H9 (cell line): ENCODE measurements at regions not wholly inside any gene's neighbourhood (a gene's known extent, or its start where the extent isn't known, plus 50 kb on each side); places are given as distances from the start of the nearest gene placed in this dataset.
A peak's percentile ranks its signal among the peaks of the same experiment; 100 is the strongest.

Experiments used
- DNase-seq: peaks from one replicate; pipeline ENCODE4 v3.0.0-alpha.2; 2017
- H2AFZ ChIP-seq: one replicate; pipeline ENCODE4 v1.6.1; 2013; ENCODE audit warnings: mild to moderate bottlenecking, low read length, control low read depth, moderate library complexity
- H2AK5ac ChIP-seq: 2 replicates; pipeline ENCODE4 v1.6.1; 2013; ENCODE audit warnings: low read length, control low read depth, mixed read lengths; ENCODE audit not compliant: insufficient read length
- H2BK120ac ChIP-seq: one replicate; pipeline ENCODE4 v1.6.1; 2013; ENCODE audit warnings: low read depth, mild to moderate bottlenecking, low read length, control low read depth, inconsistent platforms; ENCODE audit not compliant: poor library complexity, severe bottlenecking
- H2BK12ac ChIP-seq: 2 replicates; pipeline ENCODE4 v1.6.1; 2013; ENCODE audit warnings: low read length, control low read depth, mixed read lengths, low read depth; ENCODE audit not compliant: insufficient read length
- H2BK15ac ChIP-seq: 2 replicates; pipeline ENCODE4 v1.6.1; 2013; ENCODE audit warnings: low read depth, low read length, control low read depth
- H2BK20ac ChIP-seq: one replicate; pipeline ENCODE4 v1.6.1; 2013; ENCODE audit warnings: low read depth, mild to moderate bottlenecking, low read length, control low read depth, inconsistent platforms; ENCODE audit not compliant: poor library complexity, severe bottlenecking
- H2BK5ac ChIP-seq: 2 replicates; pipeline ENCODE4 v1.6.1; 2013; ENCODE audit warnings: low read length, control low read depth, mixed read lengths; ENCODE audit not compliant: insufficient read length
- H3K14ac ChIP-seq: 2 replicates; pipeline ENCODE4 v1.6.1; 2013; ENCODE audit warnings: low read length, control low read depth; ENCODE audit not compliant: insufficient read depth
- H3K18ac ChIP-seq: 2 replicates; pipeline ENCODE4 v1.6.1; 2013; ENCODE audit warnings: low read depth, mild to moderate bottlenecking, mixed read lengths, low read length, control low read depth; ENCODE audit not compliant: insufficient read length
- H3K23ac ChIP-seq: 2 replicates; pipeline ENCODE4 v1.6.1; 2013; ENCODE audit warnings: low read length, control low read depth, mixed read lengths, low read depth; ENCODE audit not compliant: insufficient read length
- H3K23me2 ChIP-seq: 2 replicates; pipeline ENCODE4 v1.6.1; 2013; ENCODE audit warnings: low read depth, mild to moderate bottlenecking, mixed read lengths, low read length, control low read depth; ENCODE audit not compliant: insufficient read length, poor library complexity, severe bottlenecking
- H3K27ac ChIP-seq: 2 replicates; pipeline ENCODE4 v1.5.1; 2013; ENCODE audit warnings: low read length, control low read depth, mixed read lengths, low read depth; ENCODE audit not compliant: insufficient read length
- H3K27me3 ChIP-seq: 2 replicates; pipeline ENCODE4 v1.6.1; 2013; ENCODE audit warnings: low read length, control low read depth, inconsistent platforms; ENCODE audit not compliant: insufficient read depth
- H3K4ac ChIP-seq: 2 replicates; pipeline ENCODE4 v1.6.1; 2013; ENCODE audit warnings: low read depth, mild to moderate bottlenecking, control low read depth, inconsistent platforms, low read length, moderate library complexity
- H3K4me1 ChIP-seq: 2 replicates; pipeline ENCODE4 v1.6.1; 2013; ENCODE audit warnings: low read length, control low read depth, inconsistent platforms; ENCODE audit not compliant: insufficient read depth
- H3K4me2 ChIP-seq: 2 replicates; pipeline ENCODE4 v1.6.1; 2013; ENCODE audit warnings: low read length, control low read depth, mixed read lengths; ENCODE audit not compliant: insufficient read length, insufficient read depth
- H3K56ac ChIP-seq: 2 replicates; pipeline ENCODE4 v1.6.1; 2013; ENCODE audit warnings: low read depth, mild to moderate bottlenecking, mixed read lengths, low read length, control low read depth; ENCODE audit not compliant: insufficient read length
- H3K79me1 ChIP-seq: 2 replicates; pipeline ENCODE4 v1.6.1; 2013; ENCODE audit warnings: low read depth, mild to moderate bottlenecking, moderate library complexity, low read length, control low read depth, inconsistent platforms; ENCODE audit not compliant: insufficient read depth, poor library complexity, severe bottlenecking
- H3K79me2 ChIP-seq: 2 replicates; pipeline ENCODE4 v1.6.1; 2013; ENCODE audit warnings: low read length, control low read depth, inconsistent platforms; ENCODE audit not compliant: insufficient read depth
- H3K9ac ChIP-seq: 2 replicates; pipeline ENCODE4 v1.6.1; 2013; ENCODE audit warnings: low read length, control low read depth, mixed read lengths; ENCODE audit not compliant: insufficient read length; ENCODE audit errors: extremely low read depth
- H3K9me3 ChIP-seq: one replicate; pipeline ENCODE4 v1.6.1; 2013; ENCODE audit warnings: low read depth, low read length, inconsistent platforms; ENCODE audit not compliant: control insufficient read depth
- H3T11ph ChIP-seq: one replicate; pipeline ENCODE4 v1.6.1; 2013; ENCODE audit warnings: mild to moderate bottlenecking, low read length, control low read depth, inconsistent platforms
- H4K20me1 ChIP-seq: one replicate; pipeline ENCODE4 v1.6.1; 2013; ENCODE audit not compliant: control insufficient read depth, insufficient read length, insufficient read depth
- H4K5ac ChIP-seq: 2 replicates; pipeline ENCODE4 v1.6.1; 2013; ENCODE audit warnings: low read depth, mild to moderate bottlenecking, mixed read lengths, low read length, control low read depth; ENCODE audit not compliant: insufficient read length
- H4K8ac ChIP-seq: replicated peaks from 2 replicates; pipeline ENCODE4 v1.6.1; 2013; ENCODE audit warnings: low read length, control low read depth, mixed read lengths, low read depth; ENCODE audit not compliant: insufficient read length
- H4K91ac ChIP-seq: 2 replicates; pipeline ENCODE4 v1.6.1; 2013; ENCODE audit warnings: low read depth, mild to moderate bottlenecking, moderate library complexity, mixed read lengths, low read length, control low read depth; ENCODE audit not compliant: insufficient read length
- H3K27ac Mint-ChIP-seq, 3 experiments: 2 replicates in 2 of 3; 3 replicates in 1 of 3; pipeline ENCODE4 v1.8.0; 2020 to 2021; ENCODE audit warnings: mixed read lengths in 3 of 3, mild to moderate bottlenecking in 1 of 3, moderate library complexity in 1 of 3
- H3K27me3 Mint-ChIP-seq: 2 replicates; pipeline ENCODE4 v1.8.0; 2021; ENCODE audit warnings: low read depth, mild to moderate bottlenecking, moderate library complexity, mixed read lengths
- H3K36me3 Mint-ChIP-seq, 3 experiments: 2 replicates in 2 of 3; 3 replicates in 1 of 3; pipeline ENCODE4 v1.8.0; 2020 to 2021; ENCODE audit warnings: low read depth in 3 of 3, mixed read lengths in 3 of 3; ENCODE audit not compliant: insufficient read depth in 1 of 3
- H3K4me1 Mint-ChIP-seq, 2 experiments: 2 replicates each; pipeline ENCODE4 v1.8.0; 2020; ENCODE audit warnings: mixed read lengths in 2 of 2
- H3K4me3 Mint-ChIP-seq, 2 experiments: 2 replicates in 1 of 2; 3 replicates in 1 of 2; pipeline ENCODE4 v1.8.0; 2020 to 2021; ENCODE audit warnings: mild to moderate bottlenecking in 2 of 2, mixed read lengths in 2 of 2, moderate library complexity in 1 of 2
- H3K9me3 Mint-ChIP-seq, 2 experiments: 2 replicates in 1 of 2; 3 replicates in 1 of 2; pipeline ENCODE4 v1.8.0; 2020; ENCODE audit warnings: mild to moderate bottlenecking in 2 of 2, mixed read lengths in 2 of 2, moderate library complexity in 1 of 2
- WGBS: extraction: QIAGEN DNeasy Blood & Tissue Kit; methylation state at CpG from one replicate; pipeline ENCODE4 v1.1.7; 2013; ENCODE audit warnings: missing lambda C conversion rate, low lambda C conversion rate, mixed read lengths; ENCODE audit not compliant: insufficient read length; ENCODE audit errors: extremely low coverage; 5-methylcytosine and 5-hydroxymethylcytosine counted together
- TF ChIP-seq, protein P1 (sequence below): fragments of 200-600 bp; sonication (generic); conservative IDR thresholded peaks from 3 replicates; pipeline ENCODE4 v1.8.0; 2021; ENCODE audit warnings: antibody characterized with exemption, mild to moderate bottlenecking

DNA sequence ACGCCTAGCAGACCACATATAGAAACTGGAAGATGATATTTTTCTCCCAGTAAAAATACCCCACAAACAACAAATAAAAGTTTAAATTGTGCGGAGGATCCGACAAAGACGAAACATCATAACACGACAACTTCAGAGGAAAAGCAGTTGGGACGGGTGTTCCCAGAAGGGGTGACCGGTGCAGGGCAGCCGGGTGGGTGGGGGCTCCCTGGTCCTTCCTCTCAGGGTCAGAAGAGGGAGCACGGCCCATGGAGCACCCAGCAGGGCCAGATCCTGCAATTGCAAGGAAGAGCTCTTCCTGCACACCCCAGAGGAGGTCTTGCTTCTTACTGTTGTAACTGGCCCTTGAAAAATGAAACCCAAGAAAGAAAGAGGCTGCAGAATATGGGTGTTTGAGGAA is 608.5 kb upstream of the MKI67 start:
- Histone ChIP-seq H3K56ac (no peak overlapping the region), H3K4ac (no peak overlapping the region), H2BK12ac (no peak overlapping the region), H3K23me2 (no peaks in the 10 kb centered on the region), H3K4me2 (no peak overlapping the region), H3K18ac (no peak overlapping the region), H4K8ac (no peak overlapping the region), H2BK15ac (no peak overlapping the region), H3K9ac (no peak overlapping the region), H4K91ac (no peak overlapping the region), H3K79me1 (no peaks in the 10 kb centered on the region), H4K20me1 (no peaks in the 10 kb centered on the region), H3K9me3 (no peaks in the 10 kb centered on the region), H3K27ac (no peak overlapping the region), H3K23ac (no peak overlapping the region), H4K5ac (no peak overlapping the region), H3K27me3 (no peaks in the 10 kb centered on the region), H3K79me2 (no peaks in the 10 kb centered on the region), H2BK120ac (no peak overlapping the region), H3K14ac (no peak overlapping the region), H2AFZ (no peak overlapping the region), H3K4me1 (no peaks in the 10 kb centered on the region), H2AK5ac (no peak overlapping the region), H3T11ph (no peak overlapping the region), H2BK5ac (no peak overlapping the region), H2BK20ac (no peak overlapping the region)
- no peak for DNase-seq
- H3K27me3 Mint-ChIP-seq, result no peaks in the 10 kb centered on the region
- WGBS, result no CpG with 5 or more reads among the region's 9 CpGs
- H3K27ac Mint-ChIP-seq, result peak overlapping the region in 1 of 3 experiments; percentile 7; a peak in 1 of 7 replicates
- no peaks in the 10 kb centered on the region for H3K9me3 Mint-ChIP-seq
- H3K4me1 Mint-ChIP-seq, result peaks cover 8% of the 10 kb centered on the region in 2 experiments
- no peaks in the 10 kb centered on the region for H3K36me3 Mint-ChIP-seq
- H3K4me3 Mint-ChIP-seq, result no peak overlapping the region
- TF ChIP-seq, protein P1, sequence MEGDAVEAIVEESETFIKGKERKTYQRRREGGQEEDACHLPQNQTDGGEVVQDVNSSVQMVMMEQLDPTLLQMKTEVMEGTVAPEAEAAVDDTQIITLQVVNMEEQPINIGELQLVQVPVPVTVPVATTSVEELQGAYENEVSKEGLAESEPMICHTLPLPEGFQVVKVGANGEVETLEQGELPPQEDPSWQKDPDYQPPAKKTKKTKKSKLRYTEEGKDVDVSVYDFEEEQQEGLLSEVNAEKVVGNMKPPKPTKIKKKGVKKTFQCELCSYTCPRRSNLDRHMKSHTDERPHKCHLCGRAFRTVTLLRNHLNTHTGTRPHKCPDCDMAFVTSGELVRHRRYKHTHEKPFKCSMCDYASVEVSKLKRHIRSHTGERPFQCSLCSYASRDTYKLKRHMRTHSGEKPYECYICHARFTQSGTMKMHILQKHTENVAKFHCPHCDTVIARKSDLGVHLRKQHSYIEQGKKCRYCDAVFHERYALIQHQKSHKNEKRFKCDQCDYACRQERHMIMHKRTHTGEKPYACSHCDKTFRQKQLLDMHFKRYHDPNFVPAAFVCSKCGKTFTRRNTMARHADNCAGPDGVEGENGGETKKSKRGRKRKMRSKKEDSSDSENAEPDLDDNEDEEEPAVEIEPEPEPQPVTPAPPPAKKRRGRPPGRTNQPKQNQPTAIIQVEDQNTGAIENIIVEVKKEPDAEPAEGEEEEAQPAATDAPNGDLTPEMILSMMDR, result no peak
